ENCODE measurements at regions not wholly inside any gene's neighbourhood (a gene's known extent, or its start where the extent isn't known, plus 50 kb on each side); places are given as distances from the start of the nearest gene placed in this dataset.

- no peak for DNase-seq (ENCODE audit: low read depth)
- TF ChIP-seq, protein P1, sequence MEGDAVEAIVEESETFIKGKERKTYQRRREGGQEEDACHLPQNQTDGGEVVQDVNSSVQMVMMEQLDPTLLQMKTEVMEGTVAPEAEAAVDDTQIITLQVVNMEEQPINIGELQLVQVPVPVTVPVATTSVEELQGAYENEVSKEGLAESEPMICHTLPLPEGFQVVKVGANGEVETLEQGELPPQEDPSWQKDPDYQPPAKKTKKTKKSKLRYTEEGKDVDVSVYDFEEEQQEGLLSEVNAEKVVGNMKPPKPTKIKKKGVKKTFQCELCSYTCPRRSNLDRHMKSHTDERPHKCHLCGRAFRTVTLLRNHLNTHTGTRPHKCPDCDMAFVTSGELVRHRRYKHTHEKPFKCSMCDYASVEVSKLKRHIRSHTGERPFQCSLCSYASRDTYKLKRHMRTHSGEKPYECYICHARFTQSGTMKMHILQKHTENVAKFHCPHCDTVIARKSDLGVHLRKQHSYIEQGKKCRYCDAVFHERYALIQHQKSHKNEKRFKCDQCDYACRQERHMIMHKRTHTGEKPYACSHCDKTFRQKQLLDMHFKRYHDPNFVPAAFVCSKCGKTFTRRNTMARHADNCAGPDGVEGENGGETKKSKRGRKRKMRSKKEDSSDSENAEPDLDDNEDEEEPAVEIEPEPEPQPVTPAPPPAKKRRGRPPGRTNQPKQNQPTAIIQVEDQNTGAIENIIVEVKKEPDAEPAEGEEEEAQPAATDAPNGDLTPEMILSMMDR (IDR thresholded peaks at IDR 0.05; ENCODE audit: insufficient read depth, low read depth, low read length, missing control alignments) = no peak
Observed at GRCh38 chr4:125734504-125734903, 419.7 kb downstream of the FAT4 start.

DNA sequence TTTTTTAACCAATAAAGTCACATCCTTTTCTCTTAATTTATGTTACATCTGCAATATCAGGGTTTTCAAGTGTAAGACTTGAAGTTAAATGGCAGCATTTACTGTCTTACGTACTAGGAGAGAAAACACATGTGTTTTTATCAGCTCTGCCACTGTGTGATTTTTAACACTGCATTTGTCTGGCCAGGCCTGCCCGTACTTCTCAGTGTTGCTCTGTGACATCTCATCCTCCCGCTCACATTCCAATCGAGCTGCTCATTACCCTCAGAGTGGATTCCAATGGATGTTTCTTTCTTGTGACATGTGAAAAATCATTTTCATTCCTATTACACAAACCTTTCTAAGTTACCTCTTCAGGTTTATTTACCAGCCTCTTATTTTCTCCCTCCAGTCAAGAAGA, 420.3 kb downstream of the FAT4 start:
- TF ChIP-seq, protein P1 (IDR thresholded peaks at IDR 0.05; ENCODE audit: insufficient read depth, low read depth, low read length, missing control alignments) = no peak
- H3K4me3 ChIP-seq (ENCODE audit: low read depth, low read length) = no peak overlapping the region
- no peak for DNase-seq (ENCODE audit: low read depth)

More at GRCh38 chr4:125734504-125734903, 419.7 kb downstream of the FAT4 start:
- no peak overlapping the region for H3K4me3 ChIP-seq (ENCODE audit: low read depth, low read length)

DNA sequence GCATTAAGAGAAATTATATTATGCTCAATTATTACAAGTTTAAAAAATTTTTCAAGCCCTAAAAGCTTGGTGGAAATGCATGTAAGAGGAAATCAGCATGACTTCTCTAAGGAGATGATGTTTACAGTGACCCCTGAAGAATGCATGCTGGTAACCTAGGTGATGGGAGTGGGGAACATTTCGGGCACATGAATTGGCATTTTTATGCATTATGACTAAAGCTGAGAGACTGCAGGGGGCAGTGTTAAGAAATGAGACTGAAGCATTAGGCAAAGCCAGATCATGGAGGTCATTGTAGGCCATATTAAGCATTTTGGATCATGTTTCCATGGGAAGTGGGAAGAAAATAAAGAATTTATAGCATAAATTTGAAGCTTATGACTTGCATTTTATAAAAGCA, 421.3 kb downstream of the FAT4 start:
- no peak overlapping the region for H3K4me3 ChIP-seq (ENCODE audit: low read depth, low read length)
- DNase-seq (ENCODE audit: low read depth) = no peak
- TF ChIP-seq, protein P1 (IDR thresholded peaks at IDR 0.05; ENCODE audit: insufficient read depth, low read depth, low read length, missing control alignments) = no peak

DNA sequence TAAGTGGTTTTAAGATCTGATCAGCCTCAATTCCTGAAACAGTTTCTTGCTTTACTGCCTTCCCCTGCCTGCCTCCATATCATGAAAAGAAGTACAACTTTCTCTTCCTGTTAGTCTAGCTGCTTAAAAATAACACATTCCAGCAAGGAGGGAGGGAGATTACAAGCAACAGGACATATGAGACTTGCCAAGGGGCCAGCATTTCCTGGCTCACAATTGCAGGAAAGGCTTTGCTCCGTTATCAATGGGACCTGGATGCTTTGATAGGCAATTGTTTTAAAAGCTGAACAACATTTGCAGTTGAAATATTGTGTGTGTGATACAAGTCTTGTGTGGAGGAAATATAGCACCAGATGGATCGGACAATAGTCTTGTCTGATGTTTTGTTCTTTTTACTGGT, 425.0 kb downstream of the FAT4 start:
- no peak overlapping the region for H3K4me3 ChIP-seq (ENCODE audit: low read depth, low read length)
- TF ChIP-seq, protein P1 (IDR thresholded peaks at IDR 0.05; ENCODE audit: insufficient read depth, low read depth, low read length, missing control alignments) = no peak
- DNase-seq (ENCODE audit: low read depth) = no peak

DNA sequence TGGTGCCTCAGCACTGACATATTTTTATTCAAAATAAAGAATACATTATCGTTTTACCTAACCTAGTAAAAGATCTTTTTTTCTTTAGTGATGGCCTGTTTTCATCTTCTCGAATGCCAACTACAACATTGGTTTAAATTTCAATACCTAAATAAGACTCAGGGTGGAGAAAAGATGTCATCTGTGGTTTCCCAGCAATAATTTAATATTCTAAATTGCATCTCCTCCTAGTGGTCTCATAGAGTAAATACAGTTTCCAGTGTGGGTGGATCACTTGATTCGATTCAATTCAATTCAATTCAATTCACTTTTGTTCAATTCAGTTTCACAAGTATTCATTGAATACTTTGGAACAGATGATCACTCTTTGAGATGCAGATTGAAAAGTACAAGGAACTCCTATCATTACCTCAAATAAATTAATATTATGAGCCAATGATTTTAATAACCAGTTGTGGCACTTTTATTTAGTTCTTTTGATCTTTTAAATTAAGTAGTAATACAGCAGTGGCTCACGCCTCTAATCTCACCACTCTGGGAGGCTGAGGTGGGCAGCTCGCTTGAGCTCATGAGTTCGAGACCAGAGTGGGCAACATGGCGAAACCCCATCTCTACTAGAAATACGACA, 427.2 kb downstream of the FAT4 start:
- no peak overlapping the region for H3K4me3 ChIP-seq (ENCODE audit: low read depth, low read length)
- TF ChIP-seq, protein P1 (IDR thresholded peaks at IDR 0.05; ENCODE audit: insufficient read depth, low read depth, low read length, missing control alignments) = peak; percentile 34
- DNase-seq (ENCODE audit: low read depth) = peak; percentile 2

- TF ChIP-seq, protein P1 (IDR thresholded peaks at IDR 0.05; ENCODE audit: insufficient read depth, low read depth, low read length, missing control alignments) = no peak
- H3K4me3 ChIP-seq (ENCODE audit: low read depth, low read length) = no peak overlapping the region
- DNase-seq (ENCODE audit: low read depth) = no peak
Observed at GRCh38 chr4:125744891-125745364, 430.2 kb downstream of the FAT4 start.

GRCh38 chr4:125749354-125749753, 434.6 kb downstream of the FAT4 start:
- no peak overlapping the region for H3K4me3 ChIP-seq (ENCODE audit: low read depth, low read length)
- TF ChIP-seq, protein P1 (IDR thresholded peaks at IDR 0.05; ENCODE audit: insufficient read depth, low read depth, low read length, missing control alignments) = no peak
- DNase-seq (ENCODE audit: low read depth) = no peak

Measured in GM12865 (cell line).